Adrenal gland (tissue), 9 donors: ENCODE measurements at regions not wholly inside any gene's neighbourhood (a gene's known extent, or its start where the extent isn't known, plus 50 kb on each side); places are given as distances from the start of the nearest gene placed in this dataset.

Experiments used
- DNase-seq, 7 donors: peaks; one replicate each; pipeline ENCODE4 v3.0.0-alpha.2; 2019 to 2020
- H3K27ac ChIP-seq, 5 donors: fragments of 200-600 bp; sonication (generic) in 4 of 5; 1 replicate in 3 of 5; 2 replicates in 2 of 5; pipeline versions ENCODE4 v1.5.1 to v1.8.0; 2016 to 2020; ENCODE audit warnings: mild to moderate bottlenecking in 1 of 5
- H3K27me3 ChIP-seq: fragments of 200-600 bp; 2 replicates; pipeline ENCODE4 v1.8.0; 2021
- H3K36me3 ChIP-seq, 2 donors: fragments of 200-600 bp; replicated peaks in 1 of 2; 1 replicate in 1 of 2; 2 replicates in 1 of 2; pipeline versions ENCODE4 v1.5.1 to v1.8.0; 2018 to 2022
- H3K4me1 ChIP-seq, 2 donors: fragments of 200-600 bp; replicated peaks in 1 of 2; 1 replicate in 1 of 2; 2 replicates in 1 of 2; pipeline versions ENCODE4 v1.5.1 to v1.8.0; 2018 to 2021
- H3K4me3 ChIP-seq, 4 donors: fragments of 200-600 bp; sonication (generic) in 3 of 4; one replicate each; pipeline ENCODE4 v1.5.1; 2016 to 2018
- H3K9me3 ChIP-seq, 3 donors: fragments of 200-600 bp; sonication (generic) in 1 of 3; replicated peaks in 1 of 3; 1 replicate in 2 of 3; 2 replicates in 1 of 3; pipeline versions ENCODE4 v1.5.1 to v1.8.0; 2016 to 2021
- POLR2A ChIP-seq, 2 donors: fragments of 450-650 bp; IDR thresholded peaks; one replicate each; pipeline ENCODE4 v1.6.1; 2017; ENCODE audit warnings: antibody characterized with exemption in 2 of 2, mild to moderate bottlenecking in 2 of 2, moderate library complexity in 1 of 2
- WGBS, 4 donors: extraction: QIAGEN DNeasy Blood & Tissue Kit in 2 of 4; methylation state at CpG; one replicate each; pipeline versions ENCODE4 v1.1.5 to v1.1.7; 2013 to 2017; 5-methylcytosine and 5-hydroxymethylcytosine counted together
- intact Hi-C, 2 donors: fragments of 100-400 bp; cut with DNase I; formaldehyde crosslinking; loops; one replicate each; pipeline versions ENCODE4 v1.14.1 to v1.15.0; 2022 to 2023
- TF ChIP-seq, protein P1 (sequence below), 6 experiments: fragments of 450-650 bp in 4 of 6; fragments of 200-600 bp in 2 of 6; sonication (generic) in 1 of 6; IDR thresholded peaks; 1 replicate in 5 of 6; 2 replicates in 1 of 6; pipeline versions ENCODE4 v1.5.1 to v1.8.0; 2016 to 2021; ENCODE audit warnings: antibody characterized with exemption in 6 of 6, mild to moderate bottlenecking in 2 of 6, moderate library complexity in 1 of 6
- donor health status: healthy with polysubstance abuse.
- donor health status: Bipolar disorder and iron deficiency.
- donor health status: DM: yes; HTN: yes; CAD: no.
- donor health status: DM: no; HTN: no; CAD: no.
- donor health status: DM: no; HTN: no; CAD: no.

DNA sequence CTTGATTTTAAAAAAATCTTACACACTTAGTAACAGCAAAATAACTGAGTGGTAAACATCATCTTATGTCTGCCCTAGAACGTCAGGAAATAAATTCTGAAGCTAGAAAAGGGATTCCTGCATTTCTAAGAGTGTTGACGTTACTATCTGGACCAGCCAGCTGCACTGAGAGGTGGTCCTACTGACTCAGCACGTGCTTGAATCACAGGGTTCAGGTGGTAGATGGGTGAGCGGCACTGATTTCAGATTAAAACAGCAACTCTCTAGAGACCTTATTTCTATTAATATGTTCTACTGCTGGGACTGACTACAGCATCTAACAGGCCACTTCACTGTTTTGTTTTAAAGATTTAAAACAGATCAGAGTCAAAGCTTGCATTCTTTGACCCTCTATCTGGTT, 377.2 kb downstream of the GABRB3 start:
- no peaks in the 10 kb centered on the region for H3K27me3 ChIP-seq
- WGBS, 4 donors, result 44 to 53% (median 48%) methylated on average over 4 of the region's 4 CpGs
- H3K4me1 ChIP-seq, result no peaks in the 10 kb centered on the region
- H3K36me3 ChIP-seq, result no peaks in the 10 kb centered on the region
- no peaks in the 10 kb centered on the region for H3K9me3 ChIP-seq
- no peak overlapping the region for H3K27ac ChIP-seq
- TF ChIP-seq, protein P1, sequence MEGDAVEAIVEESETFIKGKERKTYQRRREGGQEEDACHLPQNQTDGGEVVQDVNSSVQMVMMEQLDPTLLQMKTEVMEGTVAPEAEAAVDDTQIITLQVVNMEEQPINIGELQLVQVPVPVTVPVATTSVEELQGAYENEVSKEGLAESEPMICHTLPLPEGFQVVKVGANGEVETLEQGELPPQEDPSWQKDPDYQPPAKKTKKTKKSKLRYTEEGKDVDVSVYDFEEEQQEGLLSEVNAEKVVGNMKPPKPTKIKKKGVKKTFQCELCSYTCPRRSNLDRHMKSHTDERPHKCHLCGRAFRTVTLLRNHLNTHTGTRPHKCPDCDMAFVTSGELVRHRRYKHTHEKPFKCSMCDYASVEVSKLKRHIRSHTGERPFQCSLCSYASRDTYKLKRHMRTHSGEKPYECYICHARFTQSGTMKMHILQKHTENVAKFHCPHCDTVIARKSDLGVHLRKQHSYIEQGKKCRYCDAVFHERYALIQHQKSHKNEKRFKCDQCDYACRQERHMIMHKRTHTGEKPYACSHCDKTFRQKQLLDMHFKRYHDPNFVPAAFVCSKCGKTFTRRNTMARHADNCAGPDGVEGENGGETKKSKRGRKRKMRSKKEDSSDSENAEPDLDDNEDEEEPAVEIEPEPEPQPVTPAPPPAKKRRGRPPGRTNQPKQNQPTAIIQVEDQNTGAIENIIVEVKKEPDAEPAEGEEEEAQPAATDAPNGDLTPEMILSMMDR (IDR thresholded peaks at IDR 0.05), result no peak
- TF ChIP-seq POLR2A (IDR thresholded peaks at IDR 0.05), result no peak
- intact Hi-C loops, result no loop called here
- no peak for DNase-seq
- H3K4me3 ChIP-seq, result no peak overlapping the region

DNA sequence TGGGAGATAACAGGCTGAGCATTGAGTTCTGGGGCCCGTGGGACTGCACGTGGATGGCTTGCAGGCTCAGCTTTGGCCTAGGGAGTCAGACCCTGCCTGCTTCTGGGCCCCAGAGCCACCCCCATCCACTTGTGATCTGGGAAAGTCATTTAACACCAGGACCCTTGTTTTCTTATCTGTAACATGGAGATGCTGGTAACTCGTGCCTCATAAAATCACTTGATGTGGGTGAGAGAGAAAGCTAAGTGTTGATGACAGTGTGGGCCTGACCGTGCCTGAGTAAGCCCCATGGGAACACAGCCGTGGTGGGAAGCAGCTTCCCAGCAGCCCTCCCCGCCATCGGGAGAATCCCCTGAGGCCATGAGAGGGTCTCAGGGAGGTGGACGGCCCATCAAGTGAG, 378.1 kb downstream of the GABRB3 start:
- H3K36me3 ChIP-seq, result no peaks in the 10 kb centered on the region
- intact Hi-C loops, result no loop called here
- no peaks in the 10 kb centered on the region for H3K4me1 ChIP-seq
- H3K4me3 ChIP-seq, result no peak overlapping the region
- no peaks in the 10 kb centered on the region for H3K27me3 ChIP-seq
- DNase-seq, result no peak
- 33 to 45% (median 37%) methylated on average over 4 to 8 of the region's 8 CpGs for WGBS, 4 donors
- TF ChIP-seq, protein P1 (IDR thresholded peaks at IDR 0.05), result no peak
- TF ChIP-seq POLR2A (IDR thresholded peaks at IDR 0.05), result no peak
- no peaks in the 10 kb centered on the region for H3K9me3 ChIP-seq
- no peak overlapping the region for H3K27ac ChIP-seq

DNA sequence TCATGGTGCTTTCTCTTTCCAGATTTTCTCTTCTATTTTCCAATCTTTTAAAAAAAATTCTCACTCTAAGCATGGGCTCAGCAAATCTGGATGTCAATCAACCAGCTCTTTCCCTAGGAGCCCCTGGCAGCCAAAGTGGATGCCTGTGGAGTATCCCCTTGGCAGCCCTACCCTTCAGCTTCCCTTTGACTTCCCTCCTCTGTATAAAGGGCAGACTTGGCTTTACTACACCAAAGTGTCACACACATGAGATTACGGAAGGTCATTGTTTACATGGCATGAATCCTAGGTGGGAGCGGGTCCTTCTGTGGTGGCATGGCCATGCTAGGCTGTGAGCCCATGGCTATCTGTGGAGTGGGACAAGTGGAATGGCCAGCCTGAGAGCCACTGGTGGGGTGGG, 379.9 kb downstream of the GABRB3 start:
- H3K27me3 ChIP-seq, result no peaks in the 10 kb centered on the region
- H3K9me3 ChIP-seq, result no peaks in the 10 kb centered on the region
- WGBS, 4 donors, result 92 to 100% (median 98%) methylated on average over 2 of the region's 2 CpGs
- H3K4me1 ChIP-seq, result no peaks in the 10 kb centered on the region
- H3K27ac ChIP-seq, result no peak overlapping the region
- no peaks in the 10 kb centered on the region for H3K36me3 ChIP-seq
- TF ChIP-seq POLR2A (IDR thresholded peaks at IDR 0.05), result no peak
- TF ChIP-seq, protein P1 (IDR thresholded peaks at IDR 0.05), result no peak
- intact Hi-C loops, result no loop called here
- DNase-seq, result no peak
- H3K4me3 ChIP-seq, result no peak overlapping the region

DNA sequence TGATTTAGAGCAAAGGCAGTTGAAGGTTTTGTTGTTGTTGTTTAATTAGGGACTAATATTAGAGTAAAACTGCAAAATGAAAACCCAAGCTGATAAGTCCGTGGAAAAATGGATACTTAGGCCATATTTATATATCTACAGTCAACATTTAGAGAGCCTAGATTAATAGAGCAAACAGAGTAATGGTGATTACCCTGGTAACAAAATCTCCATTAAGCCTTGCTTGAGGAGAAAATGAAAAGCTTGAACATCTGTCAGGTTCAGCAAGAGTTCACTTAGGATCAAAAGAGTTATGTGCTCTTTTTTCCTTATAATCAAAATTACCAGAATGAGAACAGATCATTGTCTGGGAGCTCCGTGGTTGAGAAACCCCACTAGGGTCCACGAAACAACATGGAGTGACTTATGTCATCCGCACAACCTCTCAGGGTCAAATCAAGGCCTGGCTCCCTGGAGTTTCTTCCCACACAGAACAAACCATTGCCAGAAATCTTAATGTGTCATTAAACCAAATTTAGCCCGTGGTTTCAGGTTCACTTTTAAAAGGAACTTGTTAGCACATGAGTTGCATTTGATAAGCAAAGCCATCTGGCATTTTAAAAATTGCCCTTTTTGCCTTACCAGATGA, 381.2 kb downstream of the GABRB3 start:
- no peak for DNase-seq
- Histone ChIP-seq H3K9me3 (no peaks in the 10 kb centered on the region), H3K27ac (no peak overlapping the region), H3K4me3 (no peak overlapping the region), H3K36me3 (no peaks in the 10 kb centered on the region), H3K4me1 (no peaks in the 10 kb centered on the region), H3K27me3 (no peaks in the 10 kb centered on the region)
- no peak for TF ChIP-seq POLR2A (IDR thresholded peaks at IDR 0.05)
- TF ChIP-seq, protein P1 (IDR thresholded peaks at IDR 0.05), result no peak
- WGBS, 4 donors, result 46 to 56% (median 50%) methylated on average over 5 of the region's 5 CpGs
- intact Hi-C loops, result no loop called here
